ENCODE measurements at regions not wholly inside any gene's neighbourhood (a gene's known extent, or its start where the extent isn't known, plus 50 kb on each side); places are given as distances from the start of the nearest gene placed in this dataset.

GRCh38 chr5:39525271-39525670 is 100.5 kb upstream of the DAB2 start:
- no peak for DNase-seq

GRCh38 chr5:39523821-39524220 is 99.0 kb upstream of the DAB2 start:
- DNase-seq: no peak

- no peak for DNase-seq
Observed at GRCh38 chr5:39521940-39522590, 97.3 kb upstream of the DAB2 start.

GRCh38 chr5:39521098-39521860 is 96.5 kb upstream of the DAB2 start:
- DNase-seq: no peak

GRCh38 chr5:39520232-39520572 is 95.4 kb upstream of the DAB2 start:
- no peak for DNase-seq

GRCh38 chr5:39519566-39520231 is 94.9 kb upstream of the DAB2 start:
- DNase-seq: no peak

GRCh38 chr5:39519079-39519478 is 94.3 kb upstream of the DAB2 start:
- DNase-seq: no peak

GRCh38 chr5:39518516-39518915 is 93.7 kb upstream of the DAB2 start:
- DNase-seq: no peak

- DNase-seq: no peak
Observed at GRCh38 chr5:39517800-39518199, 93.0 kb upstream of the DAB2 start.

GRCh38 chr5:39515881-39516280 is 91.1 kb upstream of the DAB2 start:
- DNase-seq: no peak

- DNase-seq: no peak
Observed at GRCh38 chr5:39513236-39513635, 88.5 kb upstream of the DAB2 start.

- DNase-seq: no peak
Observed at GRCh38 chr5:39506211-39506610, 81.4 kb upstream of the DAB2 start.

- DNase-seq: no peak
Observed at GRCh38 chr5:39505791-39506190, 81.0 kb upstream of the DAB2 start.

GRCh38 chr5:39505363-39505762 is 80.6 kb upstream of the DAB2 start:
- DNase-seq: no peak

- DNase-seq: no peak
Observed at GRCh38 chr5:39503155-39503554, 78.4 kb upstream of the DAB2 start.

- no peak for DNase-seq
Observed at GRCh38 chr5:39502704-39503103, 77.9 kb upstream of the DAB2 start.

- no peak for DNase-seq
Observed at GRCh38 chr5:39501397-39501796, 76.6 kb upstream of the DAB2 start.

GRCh38 chr5:39500551-39501175 is 75.9 kb upstream of the DAB2 start:
- DNase-seq: no peak

- DNase-seq: peak; percentile 18 to 25
Observed at GRCh38 chr5:39498278-39498952, 73.6 kb upstream of the DAB2 start.

GRCh38 chr5:39497322-39497721 is 72.5 kb upstream of the DAB2 start:
- DNase-seq: no peak

- DNase-seq: no peak
Observed at GRCh38 chr5:39495227-39495626, 70.4 kb upstream of the DAB2 start.

GRCh38 chr5:39494534-39494933 is 69.8 kb upstream of the DAB2 start:
- no peak for DNase-seq

GRCh38 chr5:39494107-39494510 is 69.3 kb upstream of the DAB2 start:
- DNase-seq: no peak

All from Kasumi-1 (cell line).